SU-DHL-6 (cell line): ENCODE measurements at regions not wholly inside any gene's neighbourhood (a gene's known extent, or its start where the extent isn't known, plus 50 kb on each side); places are given as distances from the start of the nearest gene placed in this dataset.

ENCODE experiments used
- EZH2phosphoT487 ChIP-seq: fragments of 200-600 bp; sonication (generic), shearing (Covaris generic); conservative IDR thresholded peaks from 2 replicates; pipeline ENCODE4 v1.6.1; 2018; ENCODE audit warnings: mild to moderate bottlenecking, antibody characterized with exemption, low read length, moderate library complexity, mixed read lengths
- TF ChIP-seq, protein P1 (sequence below): fragments of 200-600 bp; sonication (generic); IDR thresholded peaks from one replicate; pipeline ENCODE4 v1.5.1; 2017; ENCODE audit warnings: antibody characterized with exemption, mild to moderate bottlenecking, low read length, moderate library complexity; ENCODE audit not compliant: insufficient read depth, poor library complexity, severe bottlenecking

DNA sequence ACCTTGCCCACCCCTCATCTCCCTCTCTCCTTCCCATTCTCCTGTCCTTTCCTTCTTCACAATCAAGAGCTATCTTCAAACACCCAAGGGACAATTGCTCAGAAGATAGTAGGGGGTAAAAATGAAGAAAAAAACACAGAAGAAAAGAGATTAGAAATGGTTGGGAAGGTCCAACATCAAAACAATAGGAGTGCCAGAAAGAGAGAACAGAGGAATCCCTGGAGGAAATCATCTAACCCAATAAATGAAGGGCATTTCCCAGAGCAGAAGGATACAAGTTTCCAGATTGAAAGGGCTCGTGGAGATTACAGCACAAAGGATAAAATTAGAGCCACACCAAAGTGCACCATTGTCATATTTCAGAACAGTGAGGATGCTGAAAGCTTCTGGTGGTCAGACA, 145.6 kb downstream of the OAT start:
- TF ChIP-seq, protein P1, sequence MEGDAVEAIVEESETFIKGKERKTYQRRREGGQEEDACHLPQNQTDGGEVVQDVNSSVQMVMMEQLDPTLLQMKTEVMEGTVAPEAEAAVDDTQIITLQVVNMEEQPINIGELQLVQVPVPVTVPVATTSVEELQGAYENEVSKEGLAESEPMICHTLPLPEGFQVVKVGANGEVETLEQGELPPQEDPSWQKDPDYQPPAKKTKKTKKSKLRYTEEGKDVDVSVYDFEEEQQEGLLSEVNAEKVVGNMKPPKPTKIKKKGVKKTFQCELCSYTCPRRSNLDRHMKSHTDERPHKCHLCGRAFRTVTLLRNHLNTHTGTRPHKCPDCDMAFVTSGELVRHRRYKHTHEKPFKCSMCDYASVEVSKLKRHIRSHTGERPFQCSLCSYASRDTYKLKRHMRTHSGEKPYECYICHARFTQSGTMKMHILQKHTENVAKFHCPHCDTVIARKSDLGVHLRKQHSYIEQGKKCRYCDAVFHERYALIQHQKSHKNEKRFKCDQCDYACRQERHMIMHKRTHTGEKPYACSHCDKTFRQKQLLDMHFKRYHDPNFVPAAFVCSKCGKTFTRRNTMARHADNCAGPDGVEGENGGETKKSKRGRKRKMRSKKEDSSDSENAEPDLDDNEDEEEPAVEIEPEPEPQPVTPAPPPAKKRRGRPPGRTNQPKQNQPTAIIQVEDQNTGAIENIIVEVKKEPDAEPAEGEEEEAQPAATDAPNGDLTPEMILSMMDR = no peak
- TF ChIP-seq EZH2phosphoT487 = no peak
